ENCODE measurements at regions not wholly inside any gene's neighbourhood (a gene's known extent, or its start where the extent isn't known, plus 50 kb on each side); places are given as distances from the start of the nearest gene placed in this dataset.

DNA sequence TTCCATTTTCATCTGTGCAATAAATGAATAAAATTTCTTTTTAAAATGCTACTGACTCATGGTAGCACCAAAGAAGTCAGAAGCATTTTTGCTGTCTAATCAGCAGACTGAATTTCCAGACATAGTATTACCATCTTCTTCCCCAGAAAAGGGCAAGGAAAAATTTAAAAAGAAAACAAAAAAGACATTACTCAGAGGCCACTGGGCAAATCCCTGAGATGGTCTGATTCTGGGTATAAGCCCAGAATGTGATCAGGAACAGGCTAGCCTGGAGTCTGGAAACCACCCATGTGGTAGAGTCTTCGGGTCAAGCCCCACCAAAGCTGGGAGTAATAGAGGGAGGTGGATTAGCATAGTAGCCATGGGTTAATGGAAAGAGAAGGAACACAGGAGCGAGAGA lies 342.8 kb downstream of the FBXW7 start:
- no peak for DNase-seq
- H3K27me3 Mint-ChIP-seq: no peaks in the 10 kb centered on the region
- H3K36me3 Mint-ChIP-seq: peaks cover 0 to 11% (median 3%) of the 10 kb centered on the region in 5 donors
- ChIA-PET CTCF (no interaction called here), POLR2A (no interaction called here)
- H3K27me3 ChIP-seq (ENCODE audit: control insufficient read depth in 2 of 2, insufficient read depth in 2 of 2, low read length in 2 of 2): no peaks in the 10 kb centered on the region
- H3K4me3 ChIP-seq (ENCODE audit: low read length): no peak overlapping the region
- no peaks in the 10 kb centered on the region for H3K9me3 ChIP-seq (ENCODE audit: control insufficient read depth in 2 of 3, low read length in 3 of 3)
- ATAC-seq: no peak
- no peak overlapping the region for H3K27ac ChIP-seq (ENCODE audit: low read depth, low read length)
- peaks cover 7 to 33% (median 15%) of the 10 kb centered on the region in 7 donors for H3K4me1 Mint-ChIP-seq
- H3K4me1 ChIP-seq (ENCODE audit: control insufficient read depth in 2 of 2, insufficient read depth in 2 of 2, low read length in 2 of 2): peaks cover 0 to 5% of the 10 kb centered on the region in 2 donors
- intact Hi-C loops (cut with micrococcal nuclease): no loop called here
- no peak overlapping the region for H3K4me3 Mint-ChIP-seq
- no peaks in the 10 kb centered on the region for H3K36me3 ChIP-seq (ENCODE audit: control insufficient read depth in 2 of 3, insufficient read depth in 3 of 3, low read length in 3 of 3)
- H3K27ac Mint-ChIP-seq: no peak overlapping the region
- H3K9me3 Mint-ChIP-seq: peaks cover 0 to 7% (median 0%) of the 10 kb centered on the region in 11 donors

DNA sequence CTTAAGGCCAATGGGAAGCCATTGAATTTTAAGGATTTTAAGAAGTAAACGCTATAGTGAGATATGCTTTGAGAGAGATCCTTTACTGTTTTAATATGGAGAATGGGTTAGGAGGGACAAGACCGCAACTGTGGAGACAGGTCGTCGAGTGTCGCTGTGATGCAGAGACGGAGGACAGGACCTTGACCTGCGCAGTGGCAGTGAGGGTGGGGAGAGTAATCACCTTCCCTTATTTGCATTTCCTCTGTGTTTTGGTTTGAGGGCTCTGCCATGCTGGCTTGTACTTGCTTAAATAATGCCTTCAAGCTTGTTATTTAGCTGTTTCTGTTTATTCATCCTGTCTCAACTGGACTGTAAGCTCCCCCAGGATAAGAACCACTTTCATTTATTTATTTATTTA lies 345.0 kb downstream of the FBXW7 start:
- intact Hi-C loops (cut with micrococcal nuclease): no loop called here
- CTCF ChIA-PET: no interaction called here
- H3K27me3 Mint-ChIP-seq: no peaks in the 10 kb centered on the region

DNA sequence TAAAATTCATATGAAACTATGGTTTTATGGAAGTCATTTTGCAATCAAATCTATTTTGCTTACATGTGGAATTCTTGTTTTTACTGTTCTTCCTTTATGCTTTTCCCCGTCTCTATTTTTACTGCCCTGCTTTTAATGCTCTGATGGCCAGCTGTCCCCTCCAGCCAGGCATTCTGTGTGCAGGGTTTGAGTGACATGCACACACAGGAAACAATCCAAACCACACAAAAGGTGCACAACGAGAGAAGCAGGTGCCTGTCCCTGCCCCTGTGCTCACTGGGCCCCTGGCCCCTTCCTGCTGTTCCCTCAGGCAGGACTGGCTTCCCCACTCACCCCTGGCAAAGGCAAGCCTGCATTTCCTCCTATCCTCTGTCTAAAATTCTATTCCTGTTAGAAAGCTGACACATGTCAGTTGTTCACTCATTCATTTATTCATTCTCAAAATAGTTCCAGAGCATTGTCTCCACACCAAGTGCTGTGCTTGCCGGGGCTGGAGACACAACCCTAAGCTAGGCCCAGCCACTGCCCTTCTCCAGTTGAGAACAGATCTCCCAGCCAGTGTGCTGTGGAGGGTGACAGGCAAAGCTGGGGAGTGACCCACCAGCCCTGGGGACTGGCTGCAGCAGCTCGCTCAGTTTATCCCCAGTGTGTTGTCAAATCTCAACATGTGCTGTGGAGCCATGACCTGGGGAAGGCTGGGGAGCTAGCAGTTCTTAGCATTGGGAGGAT lies 346.3 kb downstream of the FBXW7 start:
- Histone ChIP-seq H3K9me3 (ENCODE audit: control insufficient read depth in 2 of 3, low read length in 3 of 3) (no peaks in the 10 kb centered on the region), H3K4me3 (ENCODE audit: low read length) (no peak overlapping the region), H3K36me3 (ENCODE audit: control insufficient read depth in 2 of 3, insufficient read depth in 3 of 3, low read length in 3 of 3) (no peaks in the 10 kb centered on the region), H3K27ac (ENCODE audit: low read depth, low read length) (no peak overlapping the region), H3K4me1 (ENCODE audit: control insufficient read depth in 2 of 2, insufficient read depth in 2 of 2, low read length in 2 of 2) (peaks cover 0 to 5% of the 10 kb centered on the region in 2 donors), H3K27me3 (ENCODE audit: control insufficient read depth in 2 of 2, insufficient read depth in 2 of 2, low read length in 2 of 2) (no peaks in the 10 kb centered on the region)
- H3K36me3 Mint-ChIP-seq: peaks cover 0 to 21% (median 0%) of the 10 kb centered on the region in 5 donors
- peaks cover 0 to 11% (median 0%) of the 10 kb centered on the region in 11 donors for H3K9me3 Mint-ChIP-seq
- DNase-seq (no peak), ATAC-seq (no peak)
- no peaks in the 10 kb centered on the region for H3K27me3 Mint-ChIP-seq
- H3K27ac Mint-ChIP-seq: peak overlapping the region in 3 of 9 donors; percentile 14 to 65 (median 15)
- ChIA-PET CTCF (no interaction called here), POLR2A (no interaction called here)
- peak overlapping the region in 1 of 10 donors; percentile 39 for H3K4me3 Mint-ChIP-seq
- intact Hi-C loops (cut with micrococcal nuclease): no loop called here
- H3K4me1 Mint-ChIP-seq: peaks cover 7 to 62% (median 23%) of the 10 kb centered on the region in 7 donors

More for the DNA sequence above, 345.0 kb downstream of the FBXW7 start:
- Mint-ChIP-seq H3K36me3 (peaks cover 0 to 16% (median 3%) of the 10 kb centered on the region in 5 donors), H3K27ac (peak overlapping the region in 1 of 9 donors; percentile 56), H3K4me3 (no peak overlapping the region), H3K4me1 (peaks cover 7 to 49% (median 19%) of the 10 kb centered on the region in 7 donors), H3K9me3 (peaks cover 0 to 10% (median 0%) of the 10 kb centered on the region in 11 donors)
- DNase-seq (no peak), ATAC-seq (no peak)
- no peak overlapping the region for H3K4me3 ChIP-seq (ENCODE audit: low read length)
- H3K27ac ChIP-seq (ENCODE audit: low read depth, low read length): no peak overlapping the region
- no peaks in the 10 kb centered on the region for H3K36me3 ChIP-seq (ENCODE audit: control insufficient read depth in 2 of 3, insufficient read depth in 3 of 3, low read length in 3 of 3)
- H3K4me1 ChIP-seq (ENCODE audit: control insufficient read depth in 2 of 2, insufficient read depth in 2 of 2, low read length in 2 of 2): peaks cover 0 to 5% of the 10 kb centered on the region in 2 donors
- no peaks in the 10 kb centered on the region for H3K27me3 ChIP-seq (ENCODE audit: control insufficient read depth in 2 of 2, insufficient read depth in 2 of 2, low read length in 2 of 2)
- POLR2A ChIA-PET: no interaction called here
- no peaks in the 10 kb centered on the region for H3K9me3 ChIP-seq (ENCODE audit: control insufficient read depth in 2 of 3, low read length in 3 of 3)

DNA sequence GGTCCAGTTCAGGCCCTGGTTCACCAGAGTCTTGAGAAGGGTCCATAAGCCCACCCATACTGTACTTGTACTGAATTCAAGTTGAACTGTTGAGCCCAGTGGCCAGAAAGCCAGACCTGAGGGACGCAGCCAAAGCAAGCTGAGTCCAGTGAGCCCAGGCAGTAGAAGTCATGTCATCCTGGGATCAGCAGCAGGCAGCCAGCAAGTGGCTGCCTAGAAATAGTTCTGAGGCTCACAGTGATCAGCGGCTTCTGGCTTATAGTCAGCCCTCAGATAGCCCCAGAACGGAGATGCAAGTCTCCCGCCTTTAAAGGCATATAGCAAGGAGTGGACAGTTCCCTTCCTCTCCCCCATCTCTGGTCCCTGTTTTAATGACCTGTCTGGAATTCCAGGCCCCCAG lies 347.1 kb downstream of the FBXW7 start:
- Mint-ChIP-seq H3K27me3 (no peaks in the 10 kb centered on the region), H3K27ac (peak overlapping the region in 1 of 9 donors; percentile 61), H3K4me1 (peaks cover 9 to 70% (median 31%) of the 10 kb centered on the region in 7 donors), H3K9me3 (peaks cover 0 to 12% (median 0%) of the 10 kb centered on the region in 11 donors), H3K4me3 (no peak overlapping the region), H3K36me3 (peaks cover 0 to 22% (median 0%) of the 10 kb centered on the region in 5 donors)
- no peaks in the 10 kb centered on the region for H3K27me3 ChIP-seq (ENCODE audit: control insufficient read depth in 2 of 2, insufficient read depth in 2 of 2, low read length in 2 of 2)
- ATAC-seq: no peak
- intact Hi-C loops (cut with micrococcal nuclease): no loop called here
- ChIA-PET CTCF (no interaction called here), POLR2A (no interaction called here)
- no peaks in the 10 kb centered on the region for H3K9me3 ChIP-seq (ENCODE audit: control insufficient read depth in 2 of 3, low read length in 3 of 3)
- no peak for DNase-seq
- no peaks in the 10 kb centered on the region for H3K36me3 ChIP-seq (ENCODE audit: control insufficient read depth in 2 of 3, insufficient read depth in 3 of 3, low read length in 3 of 3)
- no peak overlapping the region for H3K27ac ChIP-seq (ENCODE audit: low read depth, low read length)
- no peak overlapping the region for H3K4me3 ChIP-seq (ENCODE audit: low read length)
- H3K4me1 ChIP-seq (ENCODE audit: control insufficient read depth in 2 of 2, insufficient read depth in 2 of 2, low read length in 2 of 2): peaks cover 0 to 7% of the 10 kb centered on the region in 2 donors

DNA sequence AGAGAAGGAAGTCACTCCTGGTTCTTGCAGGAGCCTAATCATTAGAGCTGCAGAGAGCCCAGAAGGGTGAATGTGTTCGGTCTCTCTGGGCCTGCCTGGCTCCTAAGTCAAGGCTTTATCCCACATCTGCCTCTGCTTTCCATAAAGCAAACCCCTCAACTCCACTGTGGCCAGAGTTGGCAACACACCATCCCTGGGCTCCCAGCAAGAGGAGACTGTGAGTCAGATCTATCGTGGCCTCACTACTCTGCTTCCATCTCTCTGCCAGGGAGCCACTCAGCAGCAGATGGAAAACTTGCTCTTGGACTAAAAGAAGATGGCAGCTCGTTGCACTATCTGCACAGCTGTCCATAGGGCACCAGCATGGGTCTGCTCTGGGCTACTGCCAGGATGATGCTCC lies 348.2 kb downstream of the FBXW7 start:
- DNase-seq: no peak
- Histone ChIP-seq H3K27ac (ENCODE audit: low read depth, low read length) (no peak overlapping the region), H3K4me3 (ENCODE audit: low read length) (no peak overlapping the region), H3K4me1 (ENCODE audit: control insufficient read depth in 2 of 2, insufficient read depth in 2 of 2, low read length in 2 of 2) (peaks cover 0 to 16% of the 10 kb centered on the region in 2 donors), H3K9me3 (ENCODE audit: control insufficient read depth in 2 of 3, low read length in 3 of 3) (no peaks in the 10 kb centered on the region), H3K27me3 (ENCODE audit: control insufficient read depth in 2 of 2, insufficient read depth in 2 of 2, low read length in 2 of 2) (no peaks in the 10 kb centered on the region), H3K36me3 (ENCODE audit: control insufficient read depth in 2 of 3, insufficient read depth in 3 of 3, low read length in 3 of 3) (no peaks in the 10 kb centered on the region)
- POLR2A ChIA-PET: interaction anchor here (1.0 kb wide), 1 partner anchor 14 kb away, joined by 3 read pairs; no protein-coding TSS in a partner anchor
- Mint-ChIP-seq H3K27ac (peak overlapping the region in 1 of 9 donors; percentile 72), H3K4me3 (no peak overlapping the region), H3K9me3 (peaks cover 0 to 10% (median 0%) of the 10 kb centered on the region in 11 donors), H3K36me3 (peaks cover 0 to 30% (median 0%) of the 10 kb centered on the region in 5 donors), H3K4me1 (peaks cover 13 to 78% (median 39%) of the 10 kb centered on the region in 7 donors), H3K27me3 (no peaks in the 10 kb centered on the region)
- intact Hi-C loops (cut with micrococcal nuclease): no loop called here
- CTCF ChIA-PET: interaction anchor here (0.5 to 0.7 kb wide), 2 partner anchors 122 to 936 kb away, joined by 3 read pairs; no protein-coding TSS in a partner anchor
- ATAC-seq: no peak

DNA sequence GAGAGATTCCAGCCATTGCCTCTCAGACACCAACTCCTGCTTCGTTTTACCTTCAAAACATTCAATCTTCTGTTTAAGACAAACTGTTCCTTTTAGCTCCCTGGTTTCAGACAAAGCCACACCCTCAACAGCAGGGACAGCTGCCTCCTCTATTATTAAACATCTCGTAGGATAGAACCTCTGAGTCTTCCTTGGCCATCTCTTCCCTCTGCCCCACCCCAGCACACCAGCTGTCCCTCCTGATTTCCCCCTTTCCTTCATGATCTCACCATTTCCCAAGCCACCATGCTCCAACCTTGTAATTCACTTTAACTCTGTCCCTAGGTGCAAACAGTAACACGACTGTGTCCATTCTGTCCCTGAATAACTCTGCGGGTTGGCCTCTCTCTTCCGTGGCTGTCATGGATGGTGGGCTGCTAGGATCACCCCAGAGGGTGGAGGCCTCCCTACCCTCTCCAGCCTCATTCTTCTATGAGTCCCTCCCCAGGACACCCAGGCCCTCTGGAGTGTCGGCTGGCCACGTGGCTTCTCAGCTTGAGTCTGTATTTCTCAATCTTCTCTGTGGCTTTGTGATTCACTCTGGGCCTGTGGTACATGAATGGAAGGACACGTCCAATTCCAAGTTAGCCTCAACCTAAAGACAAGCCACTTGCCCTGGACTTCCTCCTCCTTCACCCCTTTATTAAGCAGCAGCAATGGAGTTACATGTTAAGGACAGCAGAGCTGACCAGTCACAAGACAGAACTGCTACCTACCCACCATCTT lies 349.9 kb downstream of the FBXW7 start:
- Histone ChIP-seq H3K9me3 (ENCODE audit: control insufficient read depth in 2 of 3, low read length in 3 of 3) (no peaks in the 10 kb centered on the region), H3K4me3 (ENCODE audit: low read length) (no peak overlapping the region), H3K27ac (ENCODE audit: low read depth, low read length) (no peak overlapping the region), H3K27me3 (ENCODE audit: control insufficient read depth in 2 of 2, insufficient read depth in 2 of 2, low read length in 2 of 2) (no peaks in the 10 kb centered on the region), H3K36me3 (ENCODE audit: control insufficient read depth in 2 of 3, insufficient read depth in 3 of 3, low read length in 3 of 3) (no peaks in the 10 kb centered on the region), H3K4me1 (ENCODE audit: control insufficient read depth in 2 of 2, insufficient read depth in 2 of 2, low read length in 2 of 2) (peaks cover 0 to 16% of the 10 kb centered on the region in 2 donors)
- ChIA-PET CTCF (no interaction called here), POLR2A (interaction anchor here (2.5 kb wide), 1 partner anchor 86 kb away, joined by 8 read pairs; no protein-coding TSS in a partner anchor)
- intact Hi-C loops (cut with micrococcal nuclease): no loop called here
- Mint-ChIP-seq H3K9me3 (peaks cover 0 to 10% (median 0%) of the 10 kb centered on the region in 11 donors), H3K27ac (peak overlapping the region in 2 of 9 donors; percentile 44 to 52), H3K36me3 (peaks cover 0 to 29% (median 0%) of the 10 kb centered on the region in 5 donors), H3K27me3 (no peaks in the 10 kb centered on the region), H3K4me3 (no peak overlapping the region), H3K4me1 (peaks cover 13 to 74% (median 39%) of the 10 kb centered on the region in 7 donors)
- no peak for ATAC-seq
- no peak for DNase-seq
